NB4 (cell line): ENCODE measurements at regions not wholly inside any gene's neighbourhood (a gene's known extent, or its start where the extent isn't known, plus 50 kb on each side); places are given as distances from the start of the nearest gene placed in this dataset.

Experiments
- MYC ChIP-seq: IDR thresholded peaks from 2 replicates; pipeline ENCODE4 v1.6.1; 2011; ENCODE audit warnings: low read depth, low read length
- POLR2A ChIP-seq: IDR thresholded peaks from 2 replicates; pipeline ENCODE4 v1.6.1; 2011; ENCODE audit warnings: mild to moderate bottlenecking; ENCODE audit not compliant: insufficient read length; ENCODE audit errors: extremely low read depth
- TF ChIP-seq, protein P1 (sequence below): IDR thresholded peaks from one replicate; pipeline ENCODE4 v1.5.1; 2012; ENCODE audit warnings: low read depth, low read length
- TF ChIP-seq, protein P2 (sequence below): IDR thresholded peaks from 2 replicates; pipeline ENCODE4 v1.6.1; 2011; ENCODE audit warnings: low read depth, low read length

DNA sequence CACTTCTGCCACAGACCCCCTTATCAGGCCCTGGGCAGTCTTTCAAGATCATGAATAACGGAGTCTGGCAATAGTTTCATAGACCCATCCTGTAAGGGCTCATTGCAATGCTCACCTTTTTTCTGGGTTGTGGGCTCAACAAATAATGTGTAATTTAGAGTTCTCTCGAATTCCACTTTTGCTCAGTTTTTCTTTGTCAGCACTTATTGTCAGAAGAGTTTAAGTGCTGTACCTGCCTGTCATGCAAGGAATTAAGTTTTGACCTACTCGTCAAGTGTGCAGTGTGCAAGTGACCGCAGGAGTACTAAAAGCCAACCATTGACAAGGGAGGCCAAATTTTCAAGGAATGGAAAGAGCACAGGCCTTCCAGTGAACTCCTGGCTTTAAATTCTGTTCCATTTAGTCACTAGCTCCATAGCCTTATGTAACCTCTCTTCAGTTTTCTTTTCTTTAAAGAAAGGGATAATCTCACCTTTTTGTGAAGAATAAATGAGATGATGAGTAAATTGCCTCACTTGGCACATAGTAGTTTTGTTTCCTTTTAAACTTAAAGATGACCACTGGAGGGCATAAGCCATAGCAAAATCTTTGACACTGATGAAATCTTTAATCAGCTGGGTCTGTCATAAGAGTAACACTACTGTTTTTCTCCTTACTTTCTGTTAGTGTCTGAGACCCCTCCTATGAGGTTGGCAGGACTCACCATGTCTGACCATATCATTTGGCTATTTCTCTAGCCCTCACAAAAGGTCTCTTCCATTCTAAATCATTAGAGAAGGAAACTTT, 313.3 kb downstream of the TYW1 start:
- TF ChIP-seq, protein P1, sequence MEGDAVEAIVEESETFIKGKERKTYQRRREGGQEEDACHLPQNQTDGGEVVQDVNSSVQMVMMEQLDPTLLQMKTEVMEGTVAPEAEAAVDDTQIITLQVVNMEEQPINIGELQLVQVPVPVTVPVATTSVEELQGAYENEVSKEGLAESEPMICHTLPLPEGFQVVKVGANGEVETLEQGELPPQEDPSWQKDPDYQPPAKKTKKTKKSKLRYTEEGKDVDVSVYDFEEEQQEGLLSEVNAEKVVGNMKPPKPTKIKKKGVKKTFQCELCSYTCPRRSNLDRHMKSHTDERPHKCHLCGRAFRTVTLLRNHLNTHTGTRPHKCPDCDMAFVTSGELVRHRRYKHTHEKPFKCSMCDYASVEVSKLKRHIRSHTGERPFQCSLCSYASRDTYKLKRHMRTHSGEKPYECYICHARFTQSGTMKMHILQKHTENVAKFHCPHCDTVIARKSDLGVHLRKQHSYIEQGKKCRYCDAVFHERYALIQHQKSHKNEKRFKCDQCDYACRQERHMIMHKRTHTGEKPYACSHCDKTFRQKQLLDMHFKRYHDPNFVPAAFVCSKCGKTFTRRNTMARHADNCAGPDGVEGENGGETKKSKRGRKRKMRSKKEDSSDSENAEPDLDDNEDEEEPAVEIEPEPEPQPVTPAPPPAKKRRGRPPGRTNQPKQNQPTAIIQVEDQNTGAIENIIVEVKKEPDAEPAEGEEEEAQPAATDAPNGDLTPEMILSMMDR, result no peak
- TF ChIP-seq POLR2A (no peak), MYC (no peak)
- TF ChIP-seq, protein P2, sequence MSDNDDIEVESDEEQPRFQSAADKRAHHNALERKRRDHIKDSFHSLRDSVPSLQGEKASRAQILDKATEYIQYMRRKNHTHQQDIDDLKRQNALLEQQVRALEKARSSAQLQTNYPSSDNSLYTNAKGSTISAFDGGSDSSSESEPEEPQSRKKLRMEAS, result no peak
